Stimulated activated CD8-positive, alpha-beta memory T cell treated with anti-CD3 and anti-CD28 coated beads, Interleukin-12 subunit alpha, Interleukin-12 subunit beta, amount 100 ng/mL, for 24 hours (primary cell): ENCODE measurements at regions not wholly inside any gene's neighbourhood (a gene's known extent, or its start where the extent isn't known, plus 50 kb on each side); places are given as distances from the start of the nearest gene placed in this dataset.

Source experiments
- DNase-seq: peaks from one replicate; pipeline ENCODE4 v3.0.0-alpha.2; 2020; ENCODE audit errors: extremely low read depth

DNA sequence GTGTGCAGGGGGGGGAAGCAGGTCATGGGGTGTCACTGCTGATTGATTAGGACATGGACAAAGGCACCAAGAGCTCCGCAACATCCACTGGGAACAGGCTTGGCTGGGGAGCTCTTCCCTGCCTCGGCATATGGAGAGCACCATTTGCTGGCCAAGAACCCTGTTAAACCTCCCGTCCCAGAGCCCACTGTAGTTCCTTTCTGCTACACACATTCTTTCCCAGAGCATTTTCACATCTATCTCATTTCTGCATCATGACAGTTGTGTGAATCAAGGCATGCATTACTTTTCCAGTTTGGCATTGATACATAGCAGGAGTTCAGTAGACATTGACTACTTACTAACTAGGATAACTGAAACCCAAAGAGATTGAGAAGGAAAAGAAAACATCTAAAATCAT is 333.4 kb upstream of the B3GAT1 start:
- DNase-seq, result no peak

DNA sequence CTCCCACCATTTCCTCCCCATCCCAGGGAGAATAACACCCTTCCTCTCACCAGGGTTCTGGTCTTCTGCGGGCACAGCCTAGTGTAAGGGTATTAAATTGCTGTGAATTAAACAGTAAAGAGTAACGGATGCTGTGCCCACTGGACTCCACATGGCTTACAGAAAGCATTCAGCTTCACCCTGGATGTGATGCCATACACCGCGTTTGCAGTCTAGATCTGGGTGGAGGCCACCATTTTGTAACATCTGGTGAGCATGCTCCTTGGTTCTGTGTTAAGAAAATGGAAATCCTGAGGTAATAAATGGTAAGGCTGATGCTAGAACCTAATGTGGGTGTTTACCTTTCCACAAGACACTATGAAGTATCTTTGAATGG is 331.8 kb upstream of the B3GAT1 start:
- DNase-seq, result no peak

DNA sequence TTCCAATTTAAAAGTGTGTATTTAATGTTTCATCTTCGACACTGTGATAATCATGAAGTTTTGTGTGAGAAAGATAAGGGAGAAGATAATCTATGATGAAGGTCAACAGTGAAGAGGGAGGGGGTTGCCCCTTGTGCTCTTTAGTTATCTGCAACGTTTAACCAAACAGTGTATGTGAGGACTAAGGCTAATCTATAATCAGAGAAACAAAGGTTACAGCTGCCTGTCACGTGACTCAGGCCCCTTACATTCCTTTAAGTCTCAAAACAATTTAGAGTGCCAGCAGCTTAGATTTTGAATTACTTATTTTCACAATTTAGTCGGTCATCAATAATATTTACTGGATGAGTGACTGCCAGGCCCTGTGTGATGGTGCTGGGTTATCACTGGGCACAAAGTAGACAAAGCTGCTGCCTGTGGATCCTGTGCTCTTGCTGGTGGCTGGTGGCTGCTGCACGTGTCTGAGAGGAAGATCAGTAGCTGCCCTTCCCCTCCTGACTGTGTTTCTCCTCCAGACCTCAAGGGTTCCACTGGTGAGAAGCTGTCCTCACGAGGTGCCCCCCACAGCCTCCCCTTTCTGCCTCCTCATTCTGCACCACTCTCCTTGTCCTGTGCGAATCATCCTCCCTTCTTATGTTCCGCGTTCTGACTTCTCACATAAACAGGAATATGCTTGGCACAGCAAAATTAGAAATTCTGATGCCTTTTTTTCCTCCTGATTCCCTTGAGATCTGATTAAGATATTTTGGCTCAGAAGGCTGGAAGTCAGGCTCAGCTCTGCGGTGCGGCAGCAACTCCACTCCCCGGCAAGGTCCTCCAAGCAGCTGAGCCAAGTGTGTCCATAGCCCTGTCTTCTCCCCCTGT is 331.1 kb upstream of the B3GAT1 start:
- DNase-seq, result no peak

DNA sequence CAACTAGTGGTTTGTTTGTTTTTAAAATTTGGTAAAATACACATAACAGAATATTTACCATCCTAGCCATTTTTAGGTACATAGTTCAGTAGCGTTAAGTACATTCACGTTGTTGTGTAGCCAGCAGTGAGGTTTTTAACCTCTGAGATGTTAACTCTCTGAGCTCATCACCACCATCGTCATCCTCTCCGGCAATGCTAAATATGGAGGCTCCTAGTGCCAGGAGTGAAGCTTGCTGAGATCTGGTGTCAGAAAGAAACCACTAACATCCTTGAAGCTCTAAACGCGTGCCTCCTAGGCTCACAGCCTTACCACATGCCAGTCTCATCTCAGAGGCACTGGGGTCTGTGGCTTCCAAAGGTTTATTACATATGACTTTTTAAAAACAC is 330.2 kb upstream of the B3GAT1 start:
- no peak for DNase-seq

DNA sequence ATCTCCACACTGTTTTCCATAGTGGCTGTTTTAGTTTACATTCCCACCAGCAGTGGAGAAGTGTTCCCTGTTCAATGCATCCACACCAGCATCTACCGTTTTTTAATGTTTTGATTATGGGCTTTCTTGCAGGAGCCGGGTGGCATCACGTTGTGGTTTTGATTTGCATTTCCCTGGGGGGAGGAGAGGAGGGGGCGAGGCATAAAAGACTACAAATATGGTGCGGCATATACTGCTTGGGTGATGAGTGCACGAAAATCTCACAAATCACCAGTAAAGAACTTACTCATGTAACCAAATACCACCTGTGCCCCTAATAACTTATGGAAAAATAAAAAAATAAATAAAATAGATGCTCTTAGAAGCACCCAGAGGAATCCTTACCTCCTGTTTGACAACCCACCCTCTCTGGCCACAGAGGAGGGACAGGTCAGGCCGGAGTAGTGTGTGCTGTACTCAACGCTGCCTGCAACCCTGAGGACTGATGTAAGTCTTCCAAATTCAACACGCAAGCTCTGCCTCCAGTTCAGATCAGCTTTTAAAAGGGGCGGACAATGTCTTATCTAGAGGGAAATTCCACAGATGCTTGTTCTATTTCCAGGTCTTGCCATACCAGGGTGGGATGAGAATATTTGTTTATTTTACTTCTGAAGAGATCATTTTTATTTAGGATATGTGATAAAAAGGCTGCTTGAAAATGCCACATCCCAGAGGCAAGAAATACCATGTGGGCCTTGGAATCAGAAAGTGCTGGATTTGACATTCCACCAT is 329.6 kb upstream of the B3GAT1 start:
- no peak for DNase-seq

DNA sequence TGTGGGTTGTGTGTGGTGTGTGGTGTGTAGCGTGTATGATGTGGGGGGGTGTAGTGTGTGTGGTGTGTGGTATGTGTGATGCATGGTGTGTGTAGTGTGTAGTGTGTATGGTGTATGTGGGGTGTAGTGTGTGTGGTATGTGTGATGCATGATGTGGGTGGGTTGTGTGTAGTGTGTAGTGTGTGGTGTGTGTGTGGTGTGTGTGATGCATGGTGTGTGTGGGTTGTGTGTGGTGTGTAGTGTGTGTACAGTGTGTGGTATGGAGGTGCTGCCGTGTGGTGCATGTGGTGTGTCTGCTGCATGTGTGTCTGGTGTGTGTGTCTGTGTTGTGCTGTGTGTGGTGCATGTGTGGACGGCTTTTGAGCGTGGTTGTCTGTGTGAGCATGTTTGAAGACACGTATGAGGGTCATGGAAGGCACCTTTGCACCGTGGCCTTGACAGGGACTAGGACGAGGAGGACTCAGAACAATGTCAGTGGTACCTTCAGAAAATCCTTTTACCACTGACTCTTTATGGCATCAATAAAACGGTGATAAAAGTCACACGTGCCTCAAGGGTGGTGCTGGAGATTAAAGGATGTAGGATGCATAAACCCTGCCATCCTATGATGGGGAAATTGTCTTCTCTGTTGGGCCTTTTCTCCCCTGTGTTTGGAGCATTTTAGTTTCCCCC is 328.7 kb upstream of the B3GAT1 start:
- DNase-seq, result no peak

DNA sequence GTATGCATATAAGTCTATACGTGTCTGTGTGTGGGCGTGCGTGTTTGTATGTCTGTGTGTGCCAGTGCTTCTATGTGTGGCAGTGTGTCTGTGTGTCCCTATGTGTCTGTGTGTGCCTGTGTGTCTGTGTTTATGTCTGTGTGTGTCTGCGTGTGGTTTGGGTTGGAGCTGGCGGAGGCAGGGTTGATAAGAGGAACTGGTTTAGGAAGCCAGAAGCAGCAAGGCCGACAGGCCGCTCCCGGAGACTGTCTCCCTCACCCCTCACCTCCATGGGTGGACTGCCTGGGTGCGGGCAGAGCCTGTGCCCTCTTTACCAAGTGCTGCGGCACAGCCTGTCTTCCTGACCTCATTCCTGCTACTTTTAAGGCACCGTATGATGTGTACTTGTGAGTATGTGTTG is 327.1 kb upstream of the B3GAT1 start:
- no peak for DNase-seq

DNA sequence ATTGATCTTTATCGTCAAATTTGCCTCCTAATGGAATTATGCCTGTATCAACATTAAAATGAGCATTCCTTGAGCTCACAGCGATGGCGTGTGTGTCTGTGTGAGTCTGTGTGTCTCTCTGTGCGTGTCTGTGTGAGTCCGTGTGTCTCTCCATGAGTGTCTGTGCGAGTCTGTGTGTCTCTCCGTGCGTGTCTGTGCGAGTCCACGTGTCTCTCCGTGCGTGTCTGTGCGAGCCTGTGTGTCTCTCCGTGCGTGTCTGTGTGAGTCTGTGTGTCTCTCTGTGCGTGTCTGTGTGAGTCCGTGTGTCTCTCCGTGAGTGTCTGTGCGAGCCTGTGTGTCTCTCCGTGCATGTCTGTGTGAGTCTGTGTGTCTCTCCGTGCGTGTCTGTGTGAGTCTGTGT is 326.5 kb upstream of the B3GAT1 start:
- no peak for DNase-seq

DNA sequence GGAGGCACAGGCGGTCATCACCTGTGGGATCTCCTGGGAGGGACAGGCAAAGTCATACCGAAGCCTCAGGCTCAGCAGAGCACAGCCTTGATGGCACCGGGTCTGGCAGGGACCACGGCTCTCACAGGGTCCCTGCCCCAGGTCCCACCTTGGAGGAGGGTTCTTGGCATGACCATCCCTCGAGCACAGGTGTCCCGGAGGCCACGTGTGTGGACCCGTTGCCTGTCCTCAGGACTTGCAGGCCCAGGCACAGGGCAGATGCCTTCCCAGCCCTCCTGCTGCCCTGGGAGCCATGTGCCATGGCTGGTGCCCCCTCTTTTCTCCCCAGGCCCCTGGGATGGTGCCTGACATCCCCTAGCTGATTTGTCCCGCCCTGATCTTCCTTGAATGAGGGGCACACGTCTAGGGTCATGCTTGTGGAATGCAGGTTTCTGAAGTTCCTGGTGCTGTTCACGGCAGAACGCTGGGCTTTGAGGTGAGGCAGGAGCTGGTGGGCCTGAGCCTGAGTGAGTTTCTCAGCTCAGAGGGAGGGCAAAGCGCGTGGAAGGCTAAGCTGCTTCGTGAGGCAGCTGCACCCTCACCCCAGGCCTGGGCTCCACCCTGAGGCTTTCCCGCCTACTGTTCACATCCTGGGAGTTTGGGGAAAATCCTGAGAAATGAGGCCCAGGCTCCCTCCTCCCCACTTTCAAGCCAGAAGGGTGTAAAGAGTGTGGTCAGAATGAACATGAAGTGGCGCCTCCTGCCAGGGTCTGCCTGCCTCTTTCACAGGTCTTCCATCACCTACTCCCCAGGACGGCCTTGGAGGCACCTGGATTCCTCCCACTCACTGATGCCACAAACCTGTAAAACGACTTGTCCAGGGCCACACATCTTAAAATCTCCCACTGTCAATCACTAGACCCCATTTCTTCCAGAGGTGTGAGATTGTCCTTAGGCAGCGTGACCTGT is 325.8 kb upstream of the B3GAT1 start:
- DNase-seq, result no peak

DNA sequence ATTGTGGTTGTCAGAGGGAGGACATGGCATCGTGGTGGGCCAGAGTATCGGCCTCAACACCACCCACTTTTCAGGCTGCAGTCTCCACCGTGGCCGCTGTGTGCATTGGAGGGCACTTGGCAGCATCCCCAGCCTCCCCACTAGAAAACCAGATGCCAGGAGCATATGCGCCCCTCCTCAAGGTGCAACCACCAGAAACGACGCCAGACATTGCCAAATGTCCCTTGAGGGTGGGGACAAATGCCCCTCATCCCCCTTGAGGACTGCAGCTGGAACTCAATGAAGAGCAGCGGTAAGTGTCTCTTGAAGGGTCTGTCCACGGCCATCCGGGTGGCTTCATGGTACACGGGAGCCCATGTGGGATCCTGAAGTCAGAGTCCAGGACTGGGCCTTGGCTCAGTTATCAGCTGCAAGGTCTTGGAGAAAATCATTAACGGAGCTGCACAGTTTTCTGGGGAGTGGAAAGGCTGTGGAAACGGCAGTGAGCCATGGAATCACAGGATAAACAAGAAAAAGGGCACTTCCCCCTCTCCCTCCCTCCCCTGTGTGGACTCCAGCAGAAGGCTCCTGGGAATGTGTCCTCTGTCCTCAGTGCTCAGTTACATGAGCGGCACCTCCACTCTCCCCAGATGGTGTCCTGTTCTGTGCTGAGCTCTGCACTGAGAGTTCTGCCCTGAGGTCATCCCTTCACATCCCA is 324.4 kb upstream of the B3GAT1 start:
- no peak for DNase-seq

DNA sequence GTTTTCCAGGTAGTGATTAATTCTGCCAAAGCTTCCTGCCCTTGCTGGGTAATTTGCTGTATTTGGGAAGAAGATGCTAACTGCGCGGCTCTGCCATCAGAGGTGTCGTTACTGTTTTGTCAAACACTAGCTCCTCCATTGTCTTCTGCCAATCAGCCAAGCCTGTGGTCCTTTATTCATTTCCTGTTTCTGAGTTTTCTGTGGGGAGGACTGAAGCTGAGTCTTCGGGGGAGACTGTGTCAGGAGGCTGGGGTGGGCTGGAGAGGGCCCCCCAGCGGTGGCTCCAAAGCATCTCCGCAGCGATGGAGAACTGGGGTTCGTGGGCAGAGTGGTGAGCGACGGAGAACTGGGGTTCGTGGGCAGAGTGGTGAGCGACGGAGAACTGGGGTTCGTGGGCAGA is 322.9 kb upstream of the B3GAT1 start:
- no peak for DNase-seq

DNA sequence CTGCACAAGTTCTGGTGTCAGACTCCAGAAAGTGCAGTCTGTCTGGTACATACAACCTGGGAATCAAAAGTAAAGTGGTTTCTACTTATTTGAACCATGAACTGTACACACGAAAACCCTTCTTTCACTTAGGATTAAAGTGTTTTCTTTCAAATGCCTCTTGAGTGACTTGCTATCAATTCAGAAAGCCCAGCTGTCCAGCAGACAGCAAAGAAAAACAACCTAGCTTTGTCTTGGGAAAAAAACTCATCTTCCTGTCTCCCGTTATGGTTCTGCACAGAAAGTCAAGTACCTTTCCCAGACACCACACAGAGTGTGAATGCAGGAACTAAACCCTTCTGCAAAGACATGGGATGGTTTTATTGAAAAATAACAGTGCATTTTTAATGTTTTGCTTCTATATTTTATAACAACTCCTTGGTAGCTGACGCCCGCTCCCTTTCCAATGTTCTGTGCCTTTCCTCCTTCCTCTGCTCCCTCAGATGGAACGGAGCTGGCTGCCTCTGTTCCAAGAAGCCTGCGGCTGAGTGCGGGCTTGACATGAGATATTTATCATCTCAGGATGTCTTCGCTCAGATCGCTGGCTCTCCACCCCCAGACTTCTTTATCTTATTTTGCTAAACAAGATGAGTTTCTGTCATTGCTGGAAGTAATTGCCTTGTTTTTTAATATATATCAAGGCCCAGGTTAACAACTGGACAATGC is 322.3 kb upstream of the B3GAT1 start:
- DNase-seq, result no peak

DNA sequence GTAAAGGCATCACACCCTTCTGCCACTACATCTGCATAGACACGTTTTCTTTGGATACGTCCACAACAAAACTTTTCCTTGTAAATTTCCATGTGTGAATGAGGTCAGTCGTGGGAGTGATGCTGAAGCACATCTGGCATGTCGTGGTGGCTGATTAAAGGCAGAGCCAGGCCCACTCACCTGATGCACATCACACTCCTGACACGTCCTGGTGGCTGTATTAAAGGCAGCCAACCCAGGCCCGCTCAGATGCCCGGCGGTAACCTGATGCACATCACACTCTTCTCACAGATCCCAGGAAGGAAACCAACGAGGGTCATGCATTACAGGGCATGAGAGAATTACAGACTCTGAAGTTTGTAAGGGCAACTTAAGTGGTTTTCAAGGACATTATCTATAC is 321.6 kb upstream of the B3GAT1 start:
- DNase-seq, result no peak

DNA sequence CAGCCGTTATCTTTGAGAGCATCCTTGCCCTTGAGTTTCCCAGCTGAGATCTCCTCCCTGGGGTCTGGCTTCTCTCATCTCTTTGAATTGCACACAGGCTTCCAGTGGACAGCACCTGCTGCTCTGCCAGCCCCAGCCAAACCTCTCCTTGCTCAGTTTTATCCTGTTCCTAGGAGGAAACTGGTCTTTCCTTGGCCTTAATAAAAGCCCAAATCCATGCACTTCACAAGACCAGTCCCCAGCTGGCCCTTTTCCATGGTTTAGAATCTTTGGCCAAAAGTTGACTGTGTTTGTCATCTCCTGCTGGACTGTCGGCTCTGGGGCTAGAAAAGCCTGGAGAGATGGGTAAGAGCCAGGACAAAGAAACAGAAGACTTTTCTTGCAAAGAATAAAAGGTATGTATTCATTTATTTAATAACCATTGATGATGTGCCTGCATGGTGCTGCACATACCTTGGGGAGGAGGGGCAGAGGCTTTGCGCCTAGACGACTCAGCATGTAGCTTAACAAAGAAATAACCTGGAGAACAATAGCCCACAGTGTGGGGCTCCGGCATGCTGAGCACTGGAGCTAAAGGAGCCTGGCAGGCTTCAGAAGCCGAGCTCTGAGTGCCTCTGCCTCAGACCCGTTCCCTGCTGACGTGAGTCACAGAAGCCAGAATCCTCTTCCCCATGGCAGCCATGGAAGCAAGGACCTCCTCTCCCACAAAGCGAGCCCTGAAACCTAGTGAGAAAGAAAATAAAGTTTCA is 319.3 kb upstream of the B3GAT1 start:
- no peak for DNase-seq

DNA sequence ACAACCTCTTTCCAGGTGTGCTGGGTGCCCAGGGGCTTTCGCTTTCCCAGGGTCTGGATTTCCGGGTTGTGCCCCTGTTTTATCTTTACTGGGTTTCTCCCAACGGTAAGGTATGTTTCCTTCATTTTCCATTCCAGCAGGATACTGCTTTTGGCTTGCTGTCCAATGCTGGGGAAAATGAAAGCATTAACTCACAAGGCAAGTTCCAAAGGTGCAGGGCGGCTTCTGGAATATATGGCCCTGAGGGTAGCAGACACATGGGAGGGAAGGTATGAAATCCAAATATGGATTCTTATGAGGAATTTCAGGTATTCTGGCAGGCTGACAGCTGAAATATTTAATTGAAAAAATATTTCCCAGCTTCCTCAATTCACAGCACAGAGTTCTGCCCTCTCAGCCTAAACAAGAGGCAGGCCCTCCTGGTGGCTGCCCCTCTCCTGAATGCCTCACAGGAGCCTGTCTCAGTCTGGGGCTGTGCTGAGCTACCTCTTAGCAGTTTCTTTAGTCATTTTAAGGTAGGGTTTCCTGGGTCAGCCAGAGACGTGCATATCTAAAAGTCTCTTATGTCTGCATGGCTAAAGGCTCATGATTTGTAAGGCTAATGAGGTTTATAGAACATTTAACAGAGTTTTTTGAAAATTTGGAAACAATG is 318.6 kb upstream of the B3GAT1 start:
- no peak for DNase-seq

DNA sequence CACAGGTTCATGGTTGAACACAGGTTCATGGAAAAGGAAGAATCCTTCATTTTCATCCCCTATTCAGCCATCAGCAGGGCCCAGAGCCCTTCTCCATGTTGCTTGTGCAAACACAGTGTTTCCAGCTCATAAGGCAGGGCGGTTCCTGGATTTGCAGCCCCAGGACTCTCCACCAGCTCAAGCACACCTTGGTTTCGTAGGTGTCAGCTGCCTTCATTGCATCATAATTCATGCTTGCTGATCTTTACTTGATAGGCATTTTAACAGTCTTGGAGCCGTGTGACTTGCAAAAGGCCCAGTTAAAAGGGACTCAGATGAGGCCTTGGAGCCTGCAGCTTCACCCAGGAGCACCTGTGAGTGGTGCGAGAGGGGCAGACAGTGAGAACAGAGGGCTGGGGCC is 318.1 kb upstream of the B3GAT1 start:
- DNase-seq, result no peak

DNA sequence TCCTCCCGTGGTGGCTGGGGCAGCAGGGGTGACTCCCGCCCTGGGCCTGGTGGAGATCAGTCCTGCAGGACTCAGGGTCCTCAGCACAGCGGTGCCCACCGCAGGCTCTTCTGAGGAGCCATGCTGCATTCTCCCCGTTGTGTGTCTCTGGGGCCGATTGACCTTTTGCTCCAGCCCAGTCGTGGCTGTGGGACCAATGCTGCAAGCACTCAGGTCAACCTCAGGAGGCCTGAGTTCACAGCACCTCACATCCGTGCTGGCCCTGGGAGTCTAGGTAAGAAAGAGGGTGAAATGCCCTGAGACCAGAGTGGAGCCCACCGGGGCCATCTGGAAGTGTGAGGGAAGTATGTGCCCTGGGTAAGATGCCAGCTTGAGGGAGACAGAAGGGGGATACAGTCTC is 316.1 kb upstream of the B3GAT1 start:
- DNase-seq, result no peak

DNA sequence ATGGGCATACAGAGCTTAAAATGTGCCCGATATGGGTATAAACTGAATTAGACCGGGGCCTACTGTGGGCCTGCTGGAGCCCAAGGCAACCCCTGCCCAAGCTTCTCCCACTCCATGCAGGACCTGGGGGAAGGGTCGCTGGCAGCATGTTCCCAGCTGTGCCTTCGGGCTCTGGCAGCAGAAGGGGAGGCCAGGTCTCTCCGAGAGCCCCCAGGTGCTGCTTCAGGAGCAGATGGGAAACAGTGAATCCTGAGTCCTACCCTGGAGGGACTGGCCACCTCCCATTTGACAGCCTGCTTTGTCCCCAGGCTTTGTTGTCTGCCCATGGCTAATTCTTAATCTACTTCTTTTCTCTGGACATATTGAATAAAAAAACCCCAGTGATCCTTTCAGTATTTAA is 315.6 kb upstream of the B3GAT1 start:
- DNase-seq, result no peak

DNA sequence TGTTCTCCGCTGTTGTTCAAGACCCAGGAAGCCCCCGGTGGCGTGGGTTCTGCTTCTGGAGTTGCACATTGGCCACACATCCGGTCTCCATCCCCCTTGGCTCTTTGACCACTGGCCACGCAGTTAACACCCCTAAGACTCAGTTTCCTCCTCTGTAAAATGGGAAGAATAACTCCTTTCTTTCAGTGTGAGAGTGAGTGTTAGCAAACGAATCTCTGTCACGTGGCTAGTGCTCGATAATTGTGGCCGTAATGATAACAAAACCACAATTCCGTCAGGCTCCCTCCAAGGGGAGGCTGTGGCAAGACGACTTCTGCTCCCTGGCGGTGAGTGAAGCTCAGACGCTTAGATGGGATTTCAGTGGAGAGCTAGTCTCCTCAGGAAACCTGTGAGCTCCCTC is 315.2 kb upstream of the B3GAT1 start:
- no peak for DNase-seq
